Mesenchymal stem cell (in vitro differentiated cells and primary cell): ENCODE measurements at regions not wholly inside any gene's neighbourhood (a gene's known extent, or its start where the extent isn't known, plus 50 kb on each side); places are given as distances from the start of the nearest gene placed in this dataset.

ENCODE experiments used
- DNase-seq: peaks from one replicate; pipeline ENCODE4 v3.0.0-alpha.2; 2013
- H2AFZ ChIP-seq: one replicate; pipeline ENCODE4 v1.6.1; 2013; ENCODE audit warnings: low read depth, mild to moderate bottlenecking, control low read depth, inconsistent platforms, low read length, moderate library complexity
- H2AK5ac ChIP-seq: 2 replicates; pipeline ENCODE4 v1.6.1; 2013; ENCODE audit warnings: low read length, moderate library complexity, mild to moderate bottlenecking, inconsistent platforms; ENCODE audit not compliant: severe bottlenecking
- H2BK120ac ChIP-seq: one replicate; pipeline ENCODE4 v1.6.1; 2013; ENCODE audit warnings: low read depth, mild to moderate bottlenecking, inconsistent platforms, low read length, moderate library complexity
- H2BK12ac ChIP-seq, 2 experiments: one replicate each; pipeline ENCODE4 v1.6.1; 2013; ENCODE audit warnings: inconsistent platforms in 2 of 2, low read length in 2 of 2, mild to moderate bottlenecking in 2 of 2, moderate library complexity in 2 of 2, control low read depth in 1 of 2
- H2BK15ac ChIP-seq: one replicate; pipeline ENCODE4 v1.6.1; 2013; ENCODE audit warnings: mild to moderate bottlenecking, low read depth, inconsistent platforms; ENCODE audit not compliant: poor library complexity, severe bottlenecking
- H2BK5ac ChIP-seq: 2 replicates; pipeline ENCODE4 v1.6.1; 2013; ENCODE audit warnings: low read depth, mild to moderate bottlenecking, low read length, control low read depth, inconsistent platforms; ENCODE audit not compliant: poor library complexity, severe bottlenecking
- H3K14ac ChIP-seq, 2 experiments: one replicate each; pipeline ENCODE4 v1.6.1; 2013; ENCODE audit warnings: inconsistent platforms in 2 of 2, low read length in 2 of 2, control low read depth in 1 of 2, mild to moderate bottlenecking in 1 of 2, moderate library complexity in 1 of 2
- H3K18ac ChIP-seq, 2 experiments: one replicate each; pipeline ENCODE4 v1.6.1; 2013; ENCODE audit warnings: inconsistent platforms in 2 of 2, low read length in 2 of 2, control low read depth in 1 of 2, low read depth in 1 of 2, mild to moderate bottlenecking in 1 of 2
- H3K23ac ChIP-seq, 2 experiments: one replicate each; pipeline ENCODE4 v1.6.1; 2013; ENCODE audit warnings: inconsistent platforms in 2 of 2, low read length in 2 of 2, mild to moderate bottlenecking in 2 of 2, moderate library complexity in 2 of 2, control low read depth in 1 of 2
- H3K27ac ChIP-seq: 2 replicates; pipeline ENCODE4 v1.5.1; 2013; ENCODE audit warnings: mild to moderate bottlenecking, moderate library complexity, low read length, control low read depth, inconsistent platforms; ENCODE audit not compliant: poor library complexity, severe bottlenecking
- H3K27me3 ChIP-seq, 2 experiments: 2 replicates each; pipeline versions ENCODE4 v1.6.1 to v1.7.0; 2013; ENCODE audit warnings: low read length in 2 of 2, mild to moderate bottlenecking in 2 of 2, moderate library complexity in 2 of 2, control low read depth in 1 of 2, inconsistent platforms in 1 of 2; ENCODE audit not compliant: control insufficient read depth in 1 of 2, insufficient read depth in 1 of 2
- H3K36me3 ChIP-seq, 2 experiments: 2 replicates each; pipeline versions ENCODE4 v1.6.1 to v1.7.0; 2013; ENCODE audit warnings: low read length in 2 of 2, control low read depth in 1 of 2, inconsistent platforms in 1 of 2, low read depth in 1 of 2, mild to moderate bottlenecking in 1 of 2; ENCODE audit not compliant: insufficient read depth in 2 of 2, control insufficient read depth in 1 of 2
- H3K4ac ChIP-seq, 2 experiments: one replicate each; pipeline ENCODE4 v1.6.1; 2013; ENCODE audit warnings: inconsistent platforms in 2 of 2, low read length in 2 of 2, mild to moderate bottlenecking in 2 of 2, moderate library complexity in 2 of 2, control low read depth in 1 of 2, low read depth in 1 of 2
- H3K4me1 ChIP-seq: 2 replicates; pipeline ENCODE4 v1.6.1; 2013; ENCODE audit warnings: low read depth, low read length, control low read depth; ENCODE audit not compliant: control insufficient read depth, insufficient read depth
- H3K4me2 ChIP-seq: 2 replicates; pipeline ENCODE4 v1.6.1; 2013; ENCODE audit warnings: low read length, mild to moderate bottlenecking, inconsistent platforms; ENCODE audit not compliant: poor library complexity, severe bottlenecking
- H3K4me3 ChIP-seq, 2 experiments: 2 replicates each; pipeline versions ENCODE4 v1.5.1 to v1.7.0; 2013; ENCODE audit warnings: low read length in 2 of 2, mild to moderate bottlenecking in 2 of 2, control low read depth in 1 of 2, low read depth in 1 of 2; ENCODE audit not compliant: insufficient read depth in 1 of 2
- H3K79me1 ChIP-seq: replicated peaks from 2 replicates; pipeline ENCODE4 v1.6.1; 2013; ENCODE audit warnings: mild to moderate bottlenecking, control low read depth, low read length, inconsistent platforms; ENCODE audit not compliant: poor library complexity, severe bottlenecking
- H3K9ac ChIP-seq: 2 replicates; pipeline ENCODE4 v1.7.0; 2013; ENCODE audit warnings: mild to moderate bottlenecking, low read length, moderate library complexity
- H3K9me3 ChIP-seq: 2 replicates; pipeline ENCODE4 v1.7.0; 2013; ENCODE audit warnings: mild to moderate bottlenecking, low read length; ENCODE audit not compliant: control insufficient read depth
- H4K8ac ChIP-seq: one replicate; pipeline ENCODE4 v1.6.1; 2013; ENCODE audit warnings: inconsistent platforms, mild to moderate bottlenecking, low read length, moderate library complexity
- H4K91ac ChIP-seq: one replicate; pipeline ENCODE4 v1.6.1; 2013; ENCODE audit warnings: mild to moderate bottlenecking, low read length, inconsistent platforms
- WGBS: methylation state at CpG from one replicate; pipeline ENCODE4 v1.1.7; 2013; ENCODE audit warnings: mixed read lengths; 5-methylcytosine and 5-hydroxymethylcytosine counted together

DNA sequence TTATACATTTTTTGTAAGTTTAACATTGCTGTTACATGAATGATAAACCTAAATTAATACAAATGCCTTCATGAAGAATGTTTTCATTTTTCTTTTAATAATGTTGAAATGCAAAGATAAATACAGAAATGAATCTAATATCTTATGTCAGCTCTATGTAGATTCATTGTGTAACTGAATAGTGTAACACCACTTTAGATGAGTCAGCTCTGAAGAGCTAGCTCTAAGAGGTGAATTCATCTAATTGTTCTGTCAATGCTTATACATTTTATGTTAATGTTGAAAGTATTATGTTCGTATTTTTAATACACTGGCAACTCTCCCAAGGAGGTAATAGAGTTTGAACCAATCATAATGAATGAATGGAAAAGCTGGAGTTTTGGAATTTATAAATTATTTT is 146.9 kb upstream of the FMR1 start:
- WGBS = no CpG with 5 or more reads among the region's 1 CpG

DNA sequence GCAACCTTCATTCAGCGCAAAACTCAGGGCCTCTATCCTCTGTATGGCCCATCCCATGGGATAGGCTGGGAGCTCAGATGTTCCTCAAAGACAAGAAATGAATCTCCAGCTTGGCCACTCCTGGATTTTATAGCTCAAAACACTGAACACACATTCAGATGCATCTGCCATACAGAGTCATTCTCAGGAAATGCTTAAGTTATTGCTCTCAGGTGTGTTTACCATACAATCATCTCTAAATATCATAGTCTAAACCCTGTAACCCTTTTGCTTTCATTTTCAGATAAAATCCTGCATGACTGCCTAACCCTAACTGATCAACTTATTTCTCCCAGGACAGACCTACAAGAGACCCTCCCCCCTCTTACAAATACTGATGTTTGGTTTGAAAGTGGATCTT is 140.9 kb upstream of the FMR1 start:
- Histone ChIP-seq H3K4me1 (no peaks in the 10 kb centered on the region), H3K23ac (no peak overlapping the region), H3K4ac (no peak overlapping the region), H3K27ac (no peak overlapping the region), H3K9me3 (no peaks in the 10 kb centered on the region), H2AK5ac (no peak overlapping the region), H3K79me1 (no peaks in the 10 kb centered on the region), H3K27me3 (no peaks in the 10 kb centered on the region), H3K4me2 (no peak overlapping the region), H2BK120ac (no peak overlapping the region), H3K9ac (no peak overlapping the region), H3K14ac (no peak overlapping the region), H2BK5ac (no peak overlapping the region), H3K4me3 (no peak overlapping the region), H2BK12ac (no peak overlapping the region), H4K91ac (no peak overlapping the region), H2AFZ (no peak overlapping the region), H4K8ac (no peak overlapping the region), H3K36me3 (no peaks in the 10 kb centered on the region), H2BK15ac (no peak overlapping the region), H3K18ac (no peak overlapping the region)
- no peak for DNase-seq
- 93% methylated on average over 1 of the region's 1 CpG for WGBS

More for the DNA sequence above, 146.9 kb upstream of the FMR1 start:
- H3K4me2 ChIP-seq = no peak overlapping the region
- H4K91ac ChIP-seq = no peak overlapping the region
- no peak overlapping the region for H2BK120ac ChIP-seq
- no peak overlapping the region for H2AK5ac ChIP-seq
- H3K9ac ChIP-seq = no peak overlapping the region
- H3K36me3 ChIP-seq = no peaks in the 10 kb centered on the region
- H2BK5ac ChIP-seq = no peak overlapping the region
- H2AFZ ChIP-seq = no peak overlapping the region
- no peak overlapping the region for H4K8ac ChIP-seq
- no peaks in the 10 kb centered on the region for H3K9me3 ChIP-seq
- no peaks in the 10 kb centered on the region for H3K79me1 ChIP-seq
- no peak overlapping the region for H3K4ac ChIP-seq
- DNase-seq = no peak
- no peak overlapping the region for H3K4me3 ChIP-seq
- H2BK12ac ChIP-seq = no peak overlapping the region
- H3K4me1 ChIP-seq = no peaks in the 10 kb centered on the region
- H3K23ac ChIP-seq = no peak overlapping the region
- H3K27me3 ChIP-seq = no peaks in the 10 kb centered on the region
- H3K27ac ChIP-seq = no peak overlapping the region
- H2BK15ac ChIP-seq = no peak overlapping the region
- H3K14ac ChIP-seq = no peak overlapping the region
- H3K18ac ChIP-seq = no peak overlapping the region

GRCh38 chrX:147776988-147777387 is 134.7 kb upstream of the FMR1 start:
- Histone ChIP-seq H3K4ac (no peak overlapping the region), H2BK12ac (no peak overlapping the region), H3K23ac (no peak overlapping the region), H3K18ac (no peak overlapping the region), H4K91ac (no peak overlapping the region), H2AK5ac (no peak overlapping the region), H3K9me3 (no peaks in the 10 kb centered on the region), H3K4me3 (no peak overlapping the region), H3K4me2 (no peak overlapping the region), H2BK15ac (no peak overlapping the region), H3K79me1 (no peaks in the 10 kb centered on the region), H2AFZ (no peak overlapping the region), H3K4me1 (no peaks in the 10 kb centered on the region), H3K27ac (no peak overlapping the region), H2BK120ac (no peak overlapping the region), H3K27me3 (no peaks in the 10 kb centered on the region), H2BK5ac (no peak overlapping the region), H3K14ac (no peak overlapping the region), H3K9ac (no peak overlapping the region), H3K36me3 (no peaks in the 10 kb centered on the region), H4K8ac (no peak overlapping the region)
- WGBS = no CpG with 5 or more reads among the region's 1 CpG
- DNase-seq = no peak

DNA sequence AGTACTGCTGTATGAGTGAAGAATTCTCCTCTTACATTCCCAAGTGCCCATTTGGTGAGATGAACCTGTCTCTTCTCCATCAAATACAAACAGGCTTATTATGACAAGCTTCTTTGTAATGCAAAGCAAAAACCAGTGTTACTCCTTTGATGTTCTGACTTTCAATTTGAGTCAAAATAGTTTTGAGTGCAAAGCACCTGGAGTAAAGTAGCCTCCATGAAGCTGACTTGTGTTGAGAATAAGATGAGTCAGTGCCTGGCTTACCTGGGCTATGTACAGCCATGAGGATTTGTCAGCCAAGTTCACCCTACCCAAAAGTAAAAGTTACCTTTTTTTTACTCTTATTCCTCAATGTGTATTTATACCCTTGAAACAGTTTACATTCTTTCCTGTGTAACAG is 132.5 kb upstream of the FMR1 start:
- Histone ChIP-seq H3K4ac (no peak overlapping the region), H3K18ac (no peak overlapping the region), H3K27me3 (no peaks in the 10 kb centered on the region), H3K4me2 (no peak overlapping the region), H3K9ac (no peak overlapping the region), H3K4me1 (no peaks in the 10 kb centered on the region), H3K27ac (no peak overlapping the region), H3K4me3 (no peak overlapping the region), H3K79me1 (no peaks in the 10 kb centered on the region), H3K23ac (no peak overlapping the region), H3K9me3 (no peaks in the 10 kb centered on the region), H2BK12ac (no peak overlapping the region), H2AK5ac (no peak overlapping the region), H3K36me3 (no peaks in the 10 kb centered on the region), H2BK5ac (no peak overlapping the region), H2AFZ (no peak overlapping the region), H3K14ac (no peak overlapping the region), H4K91ac (no peak overlapping the region), H2BK120ac (no peak overlapping the region), H2BK15ac (no peak overlapping the region), H4K8ac (no peak overlapping the region)
- no peak for DNase-seq
